ENCODE measurements at regions not wholly inside any gene's neighbourhood (a gene's known extent, or its start where the extent isn't known, plus 50 kb on each side); places are given as distances from the start of the nearest gene placed in this dataset.

- H3F3A ChIP-seq (ENCODE audit: low read length, unreplicated experiment), result no peaks in the 10 kb centered on the region
- H3K4me1 ChIP-seq (ENCODE audit: insufficient read depth, low read length), result peaks cover 13% of the 10 kb centered on the region
- no peak overlapping the region for H3K4me2 ChIP-seq (ENCODE audit: low read length)
- H3K36me3 ChIP-seq (ENCODE audit: low read depth, low read length), result no peaks in the 10 kb centered on the region
- no peak overlapping the region for H3K9ac ChIP-seq (ENCODE audit: low read length)
- no peaks in the 10 kb centered on the region for H3K79me2 ChIP-seq (ENCODE audit: low read length)
- DNase-seq (no peak), ATAC-seq (no peak)
- H2AFZ ChIP-seq (ENCODE audit: low read length), result no peak overlapping the region
- H3K9me2 ChIP-seq (replicated peaks; ENCODE audit: low read length), result no peaks in the 10 kb centered on the region
- TF ChIP-seq EZH2 (IDR thresholded peaks at IDR 0.05; ENCODE audit: low read length, unreplicated experiment), result no peak
- TF ChIP-seq CTCF (conservative IDR thresholded peaks at IDR 0.05; ENCODE audit: low read depth, low read length), result no peak
- no peak for TF ChIP-seq EZH2phosphoT487 (IDR thresholded peaks at IDR 0.05; ENCODE audit: borderline replicate concordance, low read length)
- BruUV-seq (replicated peaks), result no TSS peak
- no peaks in the 10 kb centered on the region for H3K27me3 ChIP-seq (ENCODE audit: low read length)
- H3K4me3 ChIP-seq (ENCODE audit: low read length), result no peak overlapping the region
- no peak overlapping the region for H3K27ac ChIP-seq (ENCODE audit: low read length)
- POLR2A ChIA-PET (ENCODE audit: unreplicated experiment), result no interaction called here
- H4K20me1 ChIP-seq (ENCODE audit: low read length), result no peaks in the 10 kb centered on the region
- H3K9me3 ChIP-seq (ENCODE audit: low read length), result no peaks in the 10 kb centered on the region
- CTCF ChIA-PET, result no interaction called here
- intact Hi-C loops (cut with micrococcal nuclease), result no loop called here
Measured at GRCh38 chr1:55815745-55816455, 600.7 kb upstream of the USP24 start.

GRCh38 chr1:55814967-55815366, 599.8 kb upstream of the USP24 start:
- intact Hi-C loops (cut with micrococcal nuclease), result no loop called here
- ChIA-PET CTCF (no interaction called here), POLR2A (ENCODE audit: unreplicated experiment) (no interaction called here)
- Histone ChIP-seq H3K27ac (ENCODE audit: low read length) (no peak overlapping the region), H2AFZ (ENCODE audit: low read length) (no peak overlapping the region), H3K79me2 (ENCODE audit: low read length) (no peaks in the 10 kb centered on the region), H3K4me2 (ENCODE audit: low read length) (no peak overlapping the region), H3K9me3 (ENCODE audit: low read length) (no peaks in the 10 kb centered on the region), H3K9me2 (replicated peaks; ENCODE audit: low read length) (no peaks in the 10 kb centered on the region), H4K20me1 (ENCODE audit: low read length) (no peaks in the 10 kb centered on the region), H3K36me3 (ENCODE audit: low read depth, low read length) (no peaks in the 10 kb centered on the region), H3K4me3 (ENCODE audit: low read length) (no peak overlapping the region), H3K9ac (ENCODE audit: low read length) (no peak overlapping the region), H3F3A (ENCODE audit: low read length, unreplicated experiment) (no peaks in the 10 kb centered on the region), H3K27me3 (ENCODE audit: low read length) (no peaks in the 10 kb centered on the region), H3K4me1 (ENCODE audit: insufficient read depth, low read length) (peaks cover 13% of the 10 kb centered on the region)
- BruUV-seq (replicated peaks), result no TSS peak
- DNase-seq (no peak), ATAC-seq (no peak)
- TF ChIP-seq EZH2phosphoT487 (IDR thresholded peaks at IDR 0.05; ENCODE audit: borderline replicate concordance, low read length) (no peak), CTCF (conservative IDR thresholded peaks at IDR 0.05; ENCODE audit: low read depth, low read length) (no peak), EZH2 (IDR thresholded peaks at IDR 0.05; ENCODE audit: low read length, unreplicated experiment) (no peak)

GRCh38 chr1:55813618-55814017, 598.5 kb upstream of the USP24 start:
- DNase-seq (peak; percentile 49), ATAC-seq (no peak)
- Histone ChIP-seq H3K9ac (ENCODE audit: low read length) (no peak overlapping the region), H4K20me1 (ENCODE audit: low read length) (no peaks in the 10 kb centered on the region), H3K36me3 (ENCODE audit: low read depth, low read length) (no peaks in the 10 kb centered on the region), H3F3A (ENCODE audit: low read length, unreplicated experiment) (no peaks in the 10 kb centered on the region), H3K79me2 (ENCODE audit: low read length) (no peaks in the 10 kb centered on the region), H3K27me3 (ENCODE audit: low read length) (no peaks in the 10 kb centered on the region), H3K4me2 (ENCODE audit: low read length) (no peak overlapping the region), H3K9me2 (replicated peaks; ENCODE audit: low read length) (no peaks in the 10 kb centered on the region), H3K4me3 (ENCODE audit: low read length) (no peak overlapping the region), H2AFZ (ENCODE audit: low read length) (no peak overlapping the region), H3K9me3 (ENCODE audit: low read length) (no peaks in the 10 kb centered on the region), H3K27ac (ENCODE audit: low read length) (no peak overlapping the region), H3K4me1 (ENCODE audit: insufficient read depth, low read length) (peaks cover 13% of the 10 kb centered on the region)
- ChIA-PET POLR2A (ENCODE audit: unreplicated experiment) (no interaction called here), CTCF (no interaction called here)
- no TSS peak for BruUV-seq (replicated peaks)
- TF ChIP-seq CTCF (conservative IDR thresholded peaks at IDR 0.05; ENCODE audit: low read depth, low read length) (no peak), EZH2phosphoT487 (IDR thresholded peaks at IDR 0.05; ENCODE audit: borderline replicate concordance, low read length) (no peak), EZH2 (IDR thresholded peaks at IDR 0.05; ENCODE audit: low read length, unreplicated experiment) (no peak)
- intact Hi-C loops (cut with micrococcal nuclease), result no loop called here
